T1000 (cell line): ENCODE measurements at regions not wholly inside any gene's neighbourhood (a gene's known extent, or its start where the extent isn't known, plus 50 kb on each side); places are given as distances from the start of the nearest gene placed in this dataset.

Source experiments
- DNase-seq: peaks from one replicate; lab custom pipeline; 2025; ENCODE audit warnings: mixed read lengths; lab: John Stamatoyannopoulos, UW

DNA sequence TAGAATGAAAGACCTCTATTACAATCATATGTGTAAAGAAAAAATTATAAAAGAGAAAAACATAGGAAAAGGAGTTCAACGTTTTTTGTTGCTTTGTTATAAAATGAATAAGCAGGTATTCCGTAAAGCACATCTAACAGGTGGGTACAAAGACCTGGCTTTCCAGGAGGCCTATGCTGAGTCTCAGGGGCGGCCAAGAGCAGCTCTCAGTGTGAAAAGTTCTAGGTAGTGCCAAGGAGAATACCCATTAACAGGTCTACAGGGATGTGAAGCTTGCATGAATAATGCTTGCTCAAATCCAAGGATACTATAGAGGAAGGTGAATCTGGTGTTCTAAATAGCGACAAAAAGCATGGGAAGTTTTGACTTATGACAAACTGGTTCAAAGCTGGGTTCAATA is 944.4 kb downstream of the PDHA2 start:
- no peak for DNase-seq

DNA sequence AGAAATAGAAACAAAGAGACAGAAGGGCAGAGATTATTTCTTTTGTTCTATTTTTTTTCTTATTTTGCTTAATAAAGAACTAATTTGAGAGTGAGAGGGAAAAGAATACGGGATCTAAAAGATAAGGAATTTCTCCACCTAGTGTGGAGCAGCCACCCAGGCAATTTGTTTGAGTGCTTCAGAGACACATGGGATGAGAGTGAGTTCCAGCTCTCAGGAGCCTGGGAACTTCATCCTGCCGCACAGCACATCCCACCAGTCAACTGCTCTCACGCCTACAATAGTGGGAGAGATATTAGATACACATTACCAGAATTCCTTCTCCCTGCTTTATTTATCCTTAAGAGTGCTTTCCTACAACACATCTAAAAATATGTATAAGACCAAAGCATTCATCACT is 946.4 kb downstream of the PDHA2 start:
- DNase-seq: no peak

DNA sequence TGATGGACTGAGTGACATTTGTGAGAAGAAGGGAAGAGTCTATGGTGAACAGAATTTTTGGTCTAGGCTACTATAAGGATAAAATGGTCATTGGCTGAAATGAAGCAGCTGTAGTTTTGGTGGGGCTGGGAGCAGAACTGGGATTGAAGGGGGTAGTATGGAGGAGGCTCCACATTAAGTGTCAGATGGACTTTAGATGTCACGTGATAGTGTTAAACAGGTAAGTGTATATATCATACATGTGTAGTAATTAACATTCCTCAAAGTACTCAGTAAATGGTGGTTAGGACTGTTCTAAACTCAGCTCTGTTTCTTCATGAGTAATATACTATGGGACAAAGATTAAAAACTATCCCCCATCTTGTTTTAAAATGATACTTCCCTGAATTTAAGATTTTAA is 947.9 kb downstream of the PDHA2 start:
- DNase-seq: no peak

DNA sequence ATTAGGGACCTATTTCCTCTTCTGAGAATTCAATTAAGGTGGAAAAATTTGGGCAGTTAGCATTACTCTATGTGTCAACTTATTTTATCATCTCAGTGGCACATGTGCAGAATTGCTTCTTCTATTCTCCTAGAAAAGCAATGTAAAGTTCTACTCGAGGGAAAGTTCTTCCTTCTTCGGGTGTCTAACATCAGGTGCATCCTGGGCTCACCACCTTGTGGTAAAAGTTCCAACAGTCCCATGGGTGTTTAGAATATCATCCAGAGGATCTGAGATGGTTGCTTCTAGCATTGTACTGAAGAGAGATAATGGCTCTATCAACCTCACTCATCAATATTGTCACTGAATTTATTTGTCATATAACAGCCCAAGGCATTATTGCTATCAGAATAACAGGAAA is 969.7 kb downstream of the PDHA2 start:
- DNase-seq: no peak

DNA sequence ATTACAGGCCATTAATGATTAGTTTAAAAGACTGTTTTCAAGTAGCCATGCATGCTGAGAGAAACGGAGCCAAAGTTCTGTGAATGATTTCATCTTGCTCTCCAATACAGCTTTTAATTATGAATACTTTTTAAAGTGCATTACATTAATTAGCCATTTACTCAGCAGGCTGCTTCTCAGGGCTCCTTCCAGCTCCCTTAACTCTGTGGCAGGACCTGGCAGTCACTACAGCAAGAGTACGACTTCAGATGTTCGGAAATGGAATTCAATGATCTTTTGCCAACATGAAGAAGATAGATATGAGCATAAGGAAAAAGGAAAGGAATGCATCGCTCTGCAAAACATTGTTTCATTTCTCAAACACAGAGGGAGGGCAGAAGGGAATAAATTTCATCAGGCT is 987.2 kb downstream of the PDHA2 start:
- DNase-seq: no peak

DNA sequence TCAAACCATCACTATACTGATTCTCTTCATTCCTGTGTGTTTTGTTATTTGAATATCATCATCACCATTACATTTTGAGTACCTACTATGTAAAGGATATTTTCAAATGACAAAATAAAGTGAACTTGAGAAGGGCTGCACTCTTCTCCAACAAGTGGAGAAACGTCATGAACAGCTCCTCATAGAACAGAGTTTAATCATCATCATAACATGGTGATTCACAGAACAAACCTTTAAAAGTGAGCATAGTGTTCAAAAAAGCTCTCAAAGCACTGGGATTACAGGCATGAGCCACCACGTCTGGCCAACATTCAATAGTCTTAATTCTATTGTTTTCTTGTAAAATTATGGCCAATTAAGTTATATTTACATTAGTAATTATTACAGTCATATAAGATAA is 993.9 kb downstream of the PDHA2 start:
- no peak for DNase-seq

DNA sequence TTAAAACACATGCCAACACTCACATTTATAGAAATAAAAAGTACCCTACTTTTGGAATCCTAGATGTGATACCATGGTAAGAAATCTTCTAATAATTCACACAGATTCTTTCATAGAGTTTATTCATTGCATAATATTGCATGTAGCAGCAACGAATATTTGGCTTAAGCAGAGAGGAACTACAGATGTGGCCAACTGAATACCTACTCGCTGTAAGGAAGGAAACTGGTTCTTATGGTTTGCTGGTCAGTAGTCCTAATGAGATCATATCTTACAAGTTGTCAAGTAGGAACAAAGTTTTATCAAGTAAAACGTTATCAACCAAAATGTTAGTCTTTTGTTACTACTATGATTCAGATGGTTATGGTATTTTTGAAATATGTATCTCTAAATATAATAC is 996.1 kb downstream of the PDHA2 start:
- no peak for DNase-seq

DNA sequence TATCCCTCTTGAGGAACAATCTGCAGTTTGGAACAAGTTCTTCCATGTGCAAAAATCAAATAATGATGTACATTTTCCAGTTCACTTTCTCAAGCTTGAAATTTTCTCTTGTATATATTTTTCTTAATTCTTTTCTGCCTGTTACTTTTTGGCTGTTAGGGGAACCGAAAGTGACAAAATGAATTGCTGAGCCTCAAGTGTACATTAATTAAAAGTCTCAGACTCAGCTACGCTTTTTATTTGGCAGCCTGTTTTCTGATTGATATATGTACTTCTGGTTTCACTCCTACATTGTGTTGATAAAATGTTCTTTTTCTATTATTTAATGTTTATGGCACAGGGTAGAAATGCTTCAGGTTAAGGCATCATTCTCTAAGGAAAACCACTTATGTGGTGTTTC is 999.5 kb downstream of the PDHA2 start:
- DNase-seq: no peak

DNA sequence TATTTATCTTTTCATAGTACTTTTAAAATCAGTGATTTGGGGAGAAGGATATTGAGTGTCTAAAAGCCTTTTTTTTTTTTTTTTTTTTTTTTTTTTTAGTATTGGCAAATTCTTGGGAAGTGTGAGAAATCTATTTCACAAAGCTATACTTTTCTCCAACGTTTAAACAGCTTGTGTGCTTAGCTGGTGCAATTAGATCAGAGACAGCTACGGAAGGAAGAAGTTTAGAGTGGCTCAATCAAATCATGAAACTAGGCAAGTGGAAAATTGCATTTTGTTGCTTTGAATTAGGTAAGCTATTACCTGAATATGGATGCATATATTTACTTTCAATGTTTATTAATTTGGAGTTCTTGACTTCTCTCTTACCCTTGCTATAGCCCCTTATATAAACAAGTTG is 1001.9 kb downstream of the PDHA2 start:
- no peak for DNase-seq

DNA sequence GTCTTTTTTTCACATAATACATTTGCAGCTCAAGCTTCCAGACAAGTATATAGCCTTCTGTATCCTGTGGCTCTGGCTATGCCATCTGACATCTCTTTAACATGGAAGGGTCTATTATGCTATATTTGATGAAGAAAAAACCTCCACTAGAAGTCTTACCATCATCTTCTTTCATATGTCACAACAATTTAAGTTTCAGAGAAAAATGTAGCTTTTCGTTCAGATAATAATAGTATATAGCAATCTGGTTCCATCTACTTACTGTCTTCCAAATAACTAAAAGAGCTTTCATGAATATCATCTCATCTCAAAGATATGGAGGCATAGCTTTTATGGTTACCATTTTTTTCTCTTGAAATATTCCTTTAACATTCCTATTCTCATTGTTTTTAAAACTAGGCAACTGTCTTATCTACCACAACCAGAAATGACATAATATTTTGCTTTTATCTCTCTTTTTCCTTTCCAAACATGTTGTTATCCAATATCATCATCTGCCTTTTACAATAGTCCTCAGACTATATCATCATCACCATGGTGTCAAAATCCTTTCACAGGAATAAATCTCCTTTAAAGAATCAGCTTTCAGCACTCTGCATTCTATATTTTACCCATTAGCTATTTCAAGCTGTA is 1005.1 kb downstream of the PDHA2 start:
- DNase-seq: no peak

DNA sequence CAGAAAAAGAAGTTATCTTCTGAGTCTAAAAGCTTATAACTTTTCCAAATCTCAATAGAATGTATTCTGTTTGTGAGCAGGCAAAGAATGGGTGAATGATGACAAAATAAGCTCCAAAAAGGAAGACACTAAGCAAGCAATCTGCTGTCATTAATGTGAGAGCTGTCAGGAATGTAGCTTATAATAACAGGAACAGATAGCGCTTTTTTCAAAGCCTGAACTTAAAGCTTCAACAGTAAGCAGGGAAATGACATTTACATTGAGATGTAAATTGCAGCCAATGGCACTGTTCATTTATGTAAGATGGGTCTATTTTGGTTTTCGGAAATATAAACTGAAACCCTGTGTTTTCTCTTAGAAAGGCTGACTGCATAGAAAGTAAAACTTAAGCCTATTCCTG is 1005.9 kb downstream of the PDHA2 start:
- DNase-seq: no peak

DNA sequence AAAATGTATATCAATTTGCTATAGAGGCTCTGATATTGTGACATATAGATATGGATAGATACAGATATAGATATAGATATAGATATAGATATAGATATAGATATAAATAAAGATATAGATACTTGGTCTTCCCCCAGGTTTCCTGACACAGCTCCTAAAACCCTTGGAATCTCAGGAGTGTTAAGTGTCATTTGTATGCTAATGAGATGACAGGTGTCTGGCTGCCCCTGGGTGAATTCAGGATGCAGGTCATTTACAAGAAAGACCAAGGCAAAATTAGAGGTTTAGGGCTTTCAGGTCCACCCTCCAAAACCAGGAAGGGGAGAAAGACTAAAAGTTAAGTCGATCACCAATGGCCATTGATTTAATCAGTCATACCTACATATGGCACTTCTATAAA is 1034.8 kb downstream of the PDHA2 start:
- DNase-seq: no peak

DNA sequence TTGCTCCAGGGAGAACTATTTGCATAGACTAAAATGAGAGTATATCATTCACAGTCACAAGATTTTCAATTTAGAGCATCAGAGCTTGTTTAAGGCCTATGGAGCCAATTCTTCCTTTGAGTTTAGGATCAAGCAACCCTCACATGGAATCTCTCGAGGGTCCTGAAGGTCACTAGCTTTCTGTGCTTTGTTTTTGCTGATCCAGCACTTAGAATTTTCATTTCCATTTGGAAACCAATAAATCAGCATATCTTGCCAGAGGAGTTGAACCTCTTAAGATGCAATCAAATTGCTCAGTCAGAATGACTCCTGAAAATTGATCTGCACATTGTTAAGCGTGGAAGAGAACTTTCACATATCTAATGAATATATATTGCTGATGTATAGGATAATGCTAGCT is 1039.6 kb downstream of the PDHA2 start:
- DNase-seq: no peak

DNA sequence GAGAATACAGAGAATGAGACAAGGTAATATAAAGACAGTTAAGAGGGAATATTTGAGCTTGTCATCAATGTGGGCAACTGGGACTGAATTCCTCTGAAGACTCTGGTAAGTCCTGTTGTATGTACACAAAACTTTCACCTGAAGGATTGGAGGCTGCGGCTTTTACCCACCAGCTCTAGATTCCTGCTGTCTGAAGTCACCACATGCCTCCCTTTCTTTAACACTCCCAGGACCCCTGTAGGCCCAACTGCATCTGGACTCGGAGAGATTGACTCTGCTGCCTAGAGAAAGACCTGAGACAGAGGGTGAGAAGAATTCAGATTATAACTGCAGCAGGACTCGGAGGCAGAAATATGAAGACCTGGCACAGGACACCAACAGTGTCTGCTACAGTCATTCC is 1048.0 kb downstream of the PDHA2 start:
- no peak for DNase-seq

DNA sequence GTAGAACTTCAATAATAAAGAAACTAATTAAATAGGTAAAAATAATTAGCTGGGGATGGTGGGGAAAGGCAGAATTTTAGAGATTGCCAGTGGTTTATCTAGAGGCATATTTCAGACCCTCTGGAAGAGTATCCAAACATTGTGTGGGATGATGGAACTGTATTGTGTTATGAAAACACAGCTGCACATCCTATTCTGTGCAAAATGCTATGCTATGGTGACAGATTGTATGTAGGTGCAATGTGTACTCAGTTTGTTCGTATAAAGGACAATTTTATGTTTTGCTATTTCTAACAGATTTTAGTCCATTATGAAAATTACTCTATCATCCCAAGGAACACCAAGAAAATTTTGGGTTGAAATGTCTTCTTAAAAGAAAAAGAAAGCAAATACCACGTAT is 1054.7 kb downstream of the PDHA2 start:
- DNase-seq: no peak

DNA sequence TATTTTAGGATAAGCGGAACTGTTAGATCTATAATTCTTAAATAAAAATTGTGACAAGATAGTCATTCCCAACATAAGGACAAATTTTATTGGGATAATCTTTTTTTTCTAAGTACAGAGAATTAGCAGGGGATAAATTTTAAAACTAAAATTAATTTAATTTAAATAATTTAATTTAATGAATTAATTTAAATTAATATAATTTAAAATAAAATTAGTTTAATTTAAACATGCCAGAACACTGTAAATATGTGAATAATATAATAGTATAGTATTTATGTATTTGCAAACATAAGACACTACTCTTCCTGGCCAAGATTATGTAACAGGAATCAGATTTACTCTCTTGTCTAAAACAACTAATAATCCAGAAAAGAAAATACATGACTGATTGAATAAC is 1055.9 kb downstream of the PDHA2 start:
- no peak for DNase-seq

DNA sequence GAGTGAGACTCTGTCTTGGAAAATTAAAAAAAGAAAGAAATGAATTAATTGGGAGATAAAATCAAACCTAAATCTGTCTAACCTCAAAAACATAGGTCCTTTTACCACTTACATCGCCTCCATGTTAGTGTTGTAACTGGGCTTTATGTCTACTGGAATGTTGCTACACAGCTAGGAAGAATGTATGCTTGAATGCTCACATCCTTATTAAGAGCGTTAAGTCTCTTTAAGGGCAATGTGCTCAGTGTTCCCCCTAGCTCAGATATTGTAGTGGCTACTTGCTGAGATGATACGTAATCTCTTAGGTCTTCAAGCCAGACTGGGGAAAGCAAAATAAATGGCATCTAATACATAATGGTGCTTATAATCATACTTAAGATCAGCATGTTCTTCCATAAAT is 1072.8 kb downstream of the PDHA2 start:
- DNase-seq: no peak

DNA sequence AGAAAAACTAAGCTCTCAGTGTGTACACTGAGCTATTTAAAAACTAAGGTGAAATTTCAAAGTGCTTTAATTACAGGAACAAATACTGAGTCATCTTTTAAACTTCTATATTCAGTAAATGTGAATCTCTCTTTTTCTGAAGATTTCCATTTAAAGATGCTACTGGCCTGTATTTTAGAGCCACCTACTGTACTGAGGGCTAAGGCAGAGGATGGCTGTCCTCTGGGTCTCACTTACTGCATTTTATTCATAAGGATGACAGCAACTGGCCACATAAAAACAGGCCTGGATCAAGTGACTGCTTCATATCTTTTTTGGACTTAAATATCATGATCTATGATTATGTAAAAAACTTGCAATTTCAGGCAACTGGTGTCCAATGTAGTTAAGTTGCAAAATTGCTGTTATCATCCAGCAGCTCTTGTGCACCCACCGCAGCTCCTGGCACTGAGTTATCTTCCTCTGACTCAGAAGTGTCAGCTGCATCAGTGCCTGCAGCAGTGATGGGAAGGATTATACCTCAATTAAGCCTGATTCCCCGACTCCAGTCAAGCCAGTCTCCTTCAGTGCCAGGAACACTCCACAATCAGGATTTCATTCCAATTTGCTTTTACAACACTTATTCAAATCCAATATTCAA is 1073.7 kb downstream of the PDHA2 start:
- no peak for DNase-seq

DNA sequence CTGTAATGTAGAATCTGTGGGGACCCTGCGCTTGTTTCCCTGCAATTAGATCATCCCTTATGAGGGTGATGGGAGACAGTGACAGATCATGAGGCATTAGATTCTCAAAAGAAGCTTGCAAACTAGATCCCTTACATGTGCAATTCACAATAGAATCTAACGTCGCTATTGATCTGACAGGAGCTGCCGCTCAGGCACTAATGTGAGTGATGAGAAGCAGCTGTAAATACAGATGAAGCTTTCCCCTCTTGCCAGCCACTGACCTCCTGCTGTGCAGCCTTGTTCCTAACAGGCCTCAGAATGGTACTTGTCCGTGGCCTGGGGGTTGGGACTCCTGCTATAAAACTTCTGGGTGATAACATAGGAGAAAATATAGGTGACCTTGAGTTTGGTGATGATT is 1076.8 kb downstream of the PDHA2 start:
- no peak for DNase-seq

DNA sequence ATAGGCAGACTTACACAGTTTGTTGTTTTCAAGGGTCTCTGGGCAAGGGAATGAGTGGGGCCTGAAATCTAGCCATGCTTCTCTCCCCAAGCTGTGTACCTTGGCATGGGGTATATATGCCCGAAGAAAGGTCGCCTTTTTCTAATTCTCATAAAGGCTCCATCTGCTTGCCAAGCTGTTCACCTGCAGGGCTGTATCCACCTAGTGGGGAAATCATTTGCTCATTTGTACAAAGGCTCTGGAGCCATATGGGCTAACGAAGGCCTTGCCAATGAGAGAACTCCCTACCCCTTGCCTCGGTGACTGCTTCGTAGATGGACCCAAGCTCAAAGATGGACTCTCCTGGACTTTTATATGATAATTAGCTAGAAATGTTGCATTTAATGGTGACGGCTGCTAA is 1097.0 kb downstream of the PDHA2 start:
- DNase-seq: no peak

DNA sequence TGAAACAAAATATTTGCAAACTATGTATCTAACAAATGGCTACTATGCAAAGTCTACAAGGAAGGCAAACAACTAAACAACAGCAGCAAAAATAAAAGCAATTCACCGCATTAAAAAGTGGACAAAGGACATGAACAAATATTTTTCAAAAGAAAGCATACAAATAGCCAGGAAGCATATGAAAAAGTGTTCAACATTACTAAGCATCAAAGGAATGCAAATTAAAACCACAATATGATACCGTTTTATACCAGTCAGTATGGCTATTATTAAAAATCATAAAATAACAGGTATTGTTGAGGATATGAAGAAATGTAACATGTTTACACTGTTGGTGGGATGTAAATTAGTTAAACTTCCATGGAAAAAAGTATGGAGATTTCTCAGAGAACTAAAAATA is 1106.7 kb downstream of the PDHA2 start:
- DNase-seq: no peak

DNA sequence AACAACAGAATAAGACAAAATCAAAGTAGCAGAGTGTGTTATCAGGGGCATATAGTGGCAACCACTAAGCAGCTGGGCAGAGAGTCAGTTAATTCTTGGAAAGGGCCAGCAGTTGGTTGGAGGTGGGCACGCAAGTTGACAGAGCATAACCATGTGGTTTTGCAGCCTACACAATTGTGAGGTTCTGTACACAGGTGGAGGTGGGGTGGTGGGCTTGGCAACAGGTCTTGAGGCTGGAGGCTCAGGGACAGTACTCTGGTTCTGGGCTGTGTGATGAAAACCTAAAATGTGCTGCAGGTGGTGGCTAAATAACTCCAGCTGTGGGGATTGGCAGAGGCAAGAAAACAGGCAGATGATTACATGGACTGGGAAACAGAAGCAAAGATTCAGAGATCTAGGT is 1112.7 kb downstream of the PDHA2 start:
- DNase-seq: no peak

DNA sequence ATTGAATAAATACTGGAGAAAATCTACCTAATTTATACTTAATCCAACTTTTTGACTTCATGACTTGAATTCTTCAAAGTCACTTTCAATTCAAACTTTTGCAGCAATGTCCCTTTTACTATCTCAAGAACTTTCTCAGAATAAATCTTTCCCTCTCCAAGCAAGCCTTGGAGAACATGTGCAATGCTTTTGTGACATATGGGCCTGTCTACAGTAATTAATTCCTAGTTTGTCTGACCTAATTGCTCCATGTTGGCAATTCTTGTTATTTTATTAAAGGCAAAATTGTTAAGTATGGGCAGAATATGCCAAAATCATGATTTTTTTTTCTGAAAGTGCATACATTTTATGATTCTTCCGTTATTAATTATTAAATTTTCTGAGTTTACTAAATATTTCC is 1115.3 kb downstream of the PDHA2 start:
- DNase-seq: no peak

DNA sequence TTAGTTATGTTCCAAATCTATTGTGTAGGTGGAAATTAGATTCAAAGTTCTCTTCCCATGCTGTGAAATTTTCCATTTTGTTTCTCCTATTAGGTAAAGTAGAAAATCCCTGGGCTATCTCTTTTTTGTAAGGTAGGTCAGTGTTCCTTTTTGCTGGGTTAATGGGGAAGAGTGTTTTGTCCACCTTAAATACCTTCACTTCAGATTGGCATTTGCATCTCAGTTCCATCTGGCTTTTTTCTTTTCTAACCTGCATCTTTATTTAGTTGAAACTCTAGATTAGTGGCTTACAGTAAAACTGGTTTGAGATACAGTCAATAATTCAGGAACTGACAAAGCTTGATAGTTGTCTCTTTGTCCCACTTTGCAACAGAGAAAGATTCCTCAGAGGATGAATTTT is 1115.8 kb downstream of the PDHA2 start:
- DNase-seq: no peak
